HG03571 (cell line): ENCODE measurements at regions not wholly inside any gene's neighbourhood (a gene's known extent, or its start where the extent isn't known, plus 50 kb on each side); places are given as distances from the start of the nearest gene placed in this dataset.

ENCODE experiments used
- ATAC-seq: cut with Tn5 transposase; IDR thresholded peaks from one replicate; pipeline ENCODE4 v1.9.1; 2021; ENCODE audit not compliant: unreplicated experiment

- no peak for ATAC-seq
Measured at GRCh38 chr2:16049406-16049805, 109.1 kb downstream of the MYCN start.

- no peak for ATAC-seq
Measured at GRCh38 chr2:16048466-16048865, 108.1 kb downstream of the MYCN start.

GRCh38 chr2:16047701-16048100 is 107.4 kb downstream of the MYCN start:
- ATAC-seq: no peak

- ATAC-seq: no peak
Measured at GRCh38 chr2:16046649-16047048, 106.3 kb downstream of the MYCN start.

- no peak for ATAC-seq
Measured at GRCh38 chr2:16045653-16046352, 105.5 kb downstream of the MYCN start.

- no peak for ATAC-seq
Measured at GRCh38 chr2:16044946-16045456, 104.7 kb downstream of the MYCN start.

- ATAC-seq: no peak
Measured at GRCh38 chr2:16043627-16044026, 103.3 kb downstream of the MYCN start.

- no peak for ATAC-seq
Measured at GRCh38 chr2:16043192-16043591, 102.8 kb downstream of the MYCN start.

GRCh38 chr2:16042201-16042700 is 101.9 kb downstream of the MYCN start:
- no peak for ATAC-seq

GRCh38 chr2:16040271-16041010 is 100.1 kb downstream of the MYCN start:
- ATAC-seq: no peak

GRCh38 chr2:16039823-16040222 is 99.5 kb downstream of the MYCN start:
- ATAC-seq: no peak

- ATAC-seq: no peak
Measured at GRCh38 chr2:16039055-16039454, 98.7 kb downstream of the MYCN start.

- no peak for ATAC-seq
Measured at GRCh38 chr2:16038621-16039020, 98.3 kb downstream of the MYCN start.

- ATAC-seq: no peak
Measured at GRCh38 chr2:16037808-16038457, 97.6 kb downstream of the MYCN start.

- no peak for ATAC-seq
Measured at GRCh38 chr2:16036951-16037350, 96.6 kb downstream of the MYCN start.

- ATAC-seq: no peak
Measured at GRCh38 chr2:16035747-16036745, 95.7 kb downstream of the MYCN start.

- ATAC-seq: no peak
Measured at GRCh38 chr2:16034975-16035746, 94.8 kb downstream of the MYCN start.

GRCh38 chr2:16034151-16034974 is 94.0 kb downstream of the MYCN start:
- no peak for ATAC-seq

GRCh38 chr2:16033032-16033293 is 92.6 kb downstream of the MYCN start:
- ATAC-seq: no peak
